T-helper 2 cell (primary cell): ENCODE measurements at regions not wholly inside any gene's neighbourhood (a gene's known extent, or its start where the extent isn't known, plus 50 kb on each side); places are given as distances from the start of the nearest gene placed in this dataset.

ENCODE experiments used
- DNase-seq, 5 experiments: peaks; one replicate each; pipeline versions ENCODE4 v3.0.0 to v3.0.0-alpha.2; 2012 to 2022

DNA sequence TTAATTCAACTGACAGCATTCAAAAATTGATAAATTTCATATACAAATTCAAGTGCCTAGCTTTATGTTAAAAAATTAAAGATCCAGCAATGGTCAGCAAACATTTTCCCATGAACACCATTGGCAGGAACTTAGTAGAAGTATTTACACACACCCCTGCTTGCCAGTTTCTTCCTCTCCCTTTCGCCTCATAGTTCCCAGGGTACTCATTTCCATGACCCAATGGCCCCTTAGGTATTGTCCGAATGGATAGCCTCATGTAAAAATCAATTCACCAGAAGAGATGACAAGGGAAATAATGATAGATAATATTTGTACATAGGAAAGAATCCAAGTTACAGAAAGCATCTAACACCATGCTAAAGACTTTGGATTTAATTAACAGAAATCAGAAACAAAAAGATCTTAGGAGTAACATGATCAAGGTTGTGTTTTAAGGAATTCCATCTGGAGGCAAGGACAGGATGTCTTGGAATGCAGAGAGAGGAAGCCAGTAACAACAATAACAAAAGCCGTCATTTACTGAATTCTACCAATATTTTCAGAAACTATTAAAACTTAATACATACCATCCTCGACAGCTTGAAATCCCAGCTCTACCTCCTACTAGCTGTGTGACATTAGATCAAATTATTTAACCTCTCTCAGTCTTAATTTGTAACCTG lies 423.0 kb downstream of the IRS1 start:
- DNase-seq = no peak

DNA sequence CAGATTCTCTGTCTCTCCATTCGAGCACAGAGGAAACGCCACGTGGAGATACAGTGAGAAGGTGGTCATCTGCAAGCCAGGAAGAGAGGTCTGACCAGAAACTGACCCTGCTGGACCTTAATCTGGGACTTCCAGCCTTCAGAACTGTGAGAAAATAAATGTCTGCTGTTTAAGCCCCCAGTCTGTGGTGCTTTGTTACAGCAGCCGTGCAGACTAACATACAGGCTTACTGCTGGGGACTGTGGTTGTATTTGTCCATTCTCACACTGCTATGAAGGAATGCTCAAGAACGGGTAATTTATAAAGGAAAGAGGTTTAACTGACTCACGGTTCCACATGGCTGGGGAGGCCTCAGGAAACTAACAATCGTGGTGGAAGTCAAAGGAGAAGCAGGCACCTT lies 432.7 kb downstream of the IRS1 start:
- DNase-seq = no peak

DNA sequence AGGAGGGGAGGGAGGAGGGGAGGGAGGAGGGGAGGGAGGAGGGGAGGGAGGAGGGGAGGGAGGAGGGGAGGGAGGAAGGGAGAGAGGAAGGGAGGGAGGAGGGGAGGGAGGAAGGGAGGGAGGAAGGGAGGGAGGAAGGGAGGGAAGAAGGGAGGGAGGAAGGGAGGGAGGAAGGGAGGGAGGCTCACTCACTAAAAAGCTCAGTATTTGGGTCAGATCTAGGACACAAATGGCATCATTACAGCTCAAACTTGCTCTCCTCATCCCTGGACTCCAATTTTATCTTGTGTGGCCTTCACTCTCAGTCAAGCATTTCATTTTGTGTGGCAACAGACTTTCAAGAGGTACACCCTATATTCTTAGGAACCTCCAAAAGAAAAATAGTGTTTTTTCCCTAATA lies 435.4 kb downstream of the IRS1 start:
- DNase-seq = no peak

DNA sequence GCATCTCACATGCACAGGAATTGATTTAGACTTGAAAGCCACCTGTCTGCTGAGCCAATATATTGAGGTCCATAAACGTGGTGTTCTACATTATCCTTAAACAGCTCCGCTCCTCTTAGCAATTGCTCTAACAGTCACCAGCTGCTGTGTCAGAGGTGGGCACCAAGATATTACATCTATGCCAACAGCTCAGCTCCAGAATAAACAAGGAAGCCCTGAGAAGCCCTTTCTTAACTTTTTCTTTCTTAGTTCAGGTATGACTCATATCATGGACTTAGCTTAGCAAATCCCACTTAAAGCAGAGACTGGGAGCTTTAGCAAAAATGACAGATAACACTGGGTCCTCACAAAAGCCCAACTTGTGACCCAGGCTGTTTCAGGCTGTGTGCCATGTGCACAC lies 436.6 kb downstream of the IRS1 start:
- DNase-seq = no peak

DNA sequence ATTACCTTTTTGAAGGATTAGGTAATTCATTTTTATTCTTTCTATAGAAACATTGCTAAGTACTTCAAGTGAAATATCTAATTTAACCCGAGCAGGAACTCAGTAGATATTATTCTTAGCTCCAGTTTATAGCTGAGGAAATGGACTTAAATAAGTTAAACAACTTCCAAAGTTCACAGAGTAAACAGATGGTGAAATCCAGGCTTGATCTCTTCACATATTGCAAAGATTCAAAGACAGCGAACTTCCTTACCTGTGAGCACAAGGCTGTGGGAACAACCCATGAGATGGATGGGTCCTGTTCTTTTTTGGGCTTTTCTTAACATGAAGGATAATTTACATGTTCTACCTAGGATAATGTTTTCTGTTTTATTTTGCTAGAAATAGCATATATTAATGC lies 439.0 kb downstream of the IRS1 start:
- no peak for DNase-seq

DNA sequence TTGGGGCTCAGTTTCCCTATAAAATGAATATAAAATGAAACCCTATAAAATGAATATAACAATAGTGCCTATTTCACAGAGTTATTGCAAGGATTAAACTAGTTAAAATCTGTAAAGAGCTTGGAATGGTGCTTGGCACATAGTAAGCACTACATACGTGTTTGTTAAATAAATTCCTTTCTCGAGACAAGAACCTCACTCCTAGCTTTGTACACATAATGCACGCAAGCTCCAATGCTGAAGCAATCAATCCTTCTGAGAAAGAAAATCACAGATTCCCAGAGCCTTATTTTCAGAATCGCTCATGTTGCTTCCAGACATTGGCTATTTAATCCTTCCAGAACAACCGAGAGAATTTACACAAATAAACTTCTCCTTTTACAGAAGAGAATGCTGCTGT lies 440.9 kb downstream of the IRS1 start:
- DNase-seq = no peak

DNA sequence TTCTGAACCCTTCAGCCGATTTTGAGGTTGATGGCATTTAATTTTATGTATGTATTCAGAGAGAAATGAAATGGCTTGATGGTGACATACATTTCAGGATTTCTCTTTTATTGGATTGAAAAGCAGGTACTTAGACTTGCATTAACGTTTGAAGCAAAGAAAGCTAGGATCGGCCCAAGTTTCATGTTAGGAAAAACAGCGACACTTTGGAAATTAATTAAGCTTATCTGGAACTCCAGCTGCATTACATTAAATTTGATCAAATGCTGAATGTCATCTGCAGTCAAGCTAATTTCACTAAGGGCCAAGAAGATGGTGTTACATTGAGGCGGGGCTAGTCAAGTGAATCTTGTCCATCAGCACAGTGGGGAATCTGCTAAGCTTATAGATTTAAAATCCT lies 441.8 kb downstream of the IRS1 start:
- DNase-seq = no peak

DNA sequence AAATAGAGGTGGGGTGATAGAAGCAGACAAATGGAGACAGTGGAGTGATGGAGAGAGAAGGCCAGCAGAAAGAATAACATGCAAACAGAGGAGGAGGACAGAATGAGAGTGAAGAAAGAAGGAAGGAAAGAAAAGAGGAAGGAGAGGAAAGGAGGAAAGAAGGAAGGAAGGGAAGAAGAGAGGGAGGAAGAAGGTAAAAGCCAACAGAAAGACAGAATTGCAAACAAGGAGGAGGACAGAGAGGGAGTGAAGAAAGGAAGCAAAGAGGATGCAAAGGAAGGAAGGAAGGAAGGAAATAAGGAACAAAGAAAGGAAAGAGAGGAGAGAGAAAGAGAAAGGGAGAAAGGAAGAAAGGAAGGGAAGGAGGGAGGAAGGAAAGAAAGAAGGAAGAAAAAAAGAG lies 444.0 kb downstream of the IRS1 start:
- DNase-seq = no peak

DNA sequence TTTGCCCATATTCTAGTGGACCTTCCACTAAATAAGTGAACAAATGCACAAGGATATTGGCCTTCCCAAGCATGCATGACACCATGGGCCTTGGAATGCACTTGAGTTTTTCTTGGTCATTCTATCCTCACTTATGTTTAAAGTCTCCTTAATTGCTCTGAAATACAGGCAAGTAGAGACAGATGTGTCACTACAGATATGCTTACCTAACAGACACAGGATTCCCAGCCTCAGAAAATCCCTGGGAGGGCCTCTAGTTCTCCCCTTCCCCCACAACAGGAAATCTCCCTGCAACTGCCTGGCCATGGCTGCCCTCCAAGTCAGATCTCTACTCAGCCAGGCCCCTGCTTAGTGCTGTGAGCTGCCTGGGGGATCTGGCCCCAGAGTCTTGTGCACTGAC lies 445.2 kb downstream of the IRS1 start:
- no peak for DNase-seq

DNA sequence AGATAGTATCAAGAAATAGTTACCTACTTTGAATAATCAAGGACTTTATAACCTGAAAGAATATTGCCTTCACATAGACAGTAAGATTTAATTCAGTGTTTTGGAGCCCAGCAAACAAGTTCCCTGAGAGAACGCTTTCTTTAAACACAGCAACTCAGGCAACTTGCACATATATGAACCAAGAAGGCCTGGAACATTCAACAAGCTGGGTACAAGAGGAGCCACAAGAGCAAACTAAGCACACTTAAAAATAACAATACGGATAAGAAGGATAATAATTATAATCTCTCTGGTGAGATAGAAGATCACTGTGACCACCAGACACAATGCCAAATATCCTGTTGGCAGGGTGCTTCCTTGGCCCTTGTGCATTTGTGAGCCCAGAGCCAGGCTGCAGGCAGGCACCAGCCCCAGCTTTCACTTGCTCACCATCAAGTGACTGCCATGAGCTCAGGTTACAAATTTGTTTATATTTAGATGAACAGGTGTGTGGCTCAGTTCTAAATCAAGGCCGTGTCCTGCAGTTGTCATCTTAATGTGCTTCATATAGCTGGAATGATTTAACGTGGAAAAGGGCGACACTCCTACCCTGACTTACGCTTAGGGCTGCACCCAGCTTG lies 446.6 kb downstream of the IRS1 start:
- no peak for DNase-seq

DNA sequence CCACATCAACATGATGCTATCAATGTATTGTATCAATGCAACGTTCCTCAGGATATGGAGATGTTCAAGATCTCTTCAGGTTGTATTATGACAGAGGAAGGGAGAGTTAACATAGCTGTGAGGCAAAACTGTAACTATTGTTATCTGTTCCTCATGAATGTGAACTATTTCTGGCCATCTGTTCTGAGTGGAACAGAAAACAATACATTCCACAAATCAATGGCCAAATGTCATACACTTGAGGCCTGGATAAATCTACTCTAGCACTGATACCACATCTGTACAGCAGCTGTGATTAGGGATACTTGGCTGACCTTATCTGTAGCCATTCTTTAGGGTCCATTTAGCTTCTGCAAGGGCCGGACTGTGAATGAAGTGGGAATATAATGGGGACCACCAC lies 447.9 kb downstream of the IRS1 start:
- no peak for DNase-seq

DNA sequence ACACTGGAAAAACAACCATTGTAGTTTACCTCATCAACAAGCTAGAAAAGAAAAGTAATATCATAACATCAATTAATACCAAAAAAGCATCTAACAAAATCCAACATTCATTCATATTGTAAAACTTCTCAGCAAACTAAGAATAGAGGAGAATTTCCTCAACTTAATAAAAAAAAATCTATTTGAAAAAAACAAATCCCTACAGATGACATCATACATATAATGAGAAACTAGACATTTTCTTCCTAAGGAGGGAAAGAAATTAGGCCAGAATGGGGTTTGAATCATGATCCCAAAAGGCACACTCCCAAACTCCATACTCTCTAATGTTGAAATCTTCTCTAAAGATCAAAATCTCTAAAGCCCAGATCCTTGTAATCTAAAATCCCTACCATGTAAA lies 460.0 kb downstream of the IRS1 start:
- DNase-seq = no peak

DNA sequence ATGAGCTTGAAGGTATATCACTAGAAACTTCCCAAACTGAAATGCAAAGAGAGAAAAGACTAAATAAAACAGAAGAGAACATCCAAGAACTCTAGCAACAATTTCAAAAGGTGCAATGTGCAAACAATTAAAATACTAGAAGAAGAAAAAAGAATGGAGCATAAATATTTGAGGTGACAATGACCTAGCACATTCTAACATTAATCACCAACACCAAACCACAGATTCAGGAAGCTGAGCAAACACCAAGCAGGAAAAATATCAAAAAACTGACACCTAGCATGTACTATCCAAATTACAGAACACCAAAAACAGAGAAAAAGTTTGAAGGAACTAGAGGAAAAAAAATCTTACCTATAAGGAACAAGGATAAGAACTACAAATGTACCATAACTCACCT lies 460.8 kb downstream of the IRS1 start:
- DNase-seq = no peak

DNA sequence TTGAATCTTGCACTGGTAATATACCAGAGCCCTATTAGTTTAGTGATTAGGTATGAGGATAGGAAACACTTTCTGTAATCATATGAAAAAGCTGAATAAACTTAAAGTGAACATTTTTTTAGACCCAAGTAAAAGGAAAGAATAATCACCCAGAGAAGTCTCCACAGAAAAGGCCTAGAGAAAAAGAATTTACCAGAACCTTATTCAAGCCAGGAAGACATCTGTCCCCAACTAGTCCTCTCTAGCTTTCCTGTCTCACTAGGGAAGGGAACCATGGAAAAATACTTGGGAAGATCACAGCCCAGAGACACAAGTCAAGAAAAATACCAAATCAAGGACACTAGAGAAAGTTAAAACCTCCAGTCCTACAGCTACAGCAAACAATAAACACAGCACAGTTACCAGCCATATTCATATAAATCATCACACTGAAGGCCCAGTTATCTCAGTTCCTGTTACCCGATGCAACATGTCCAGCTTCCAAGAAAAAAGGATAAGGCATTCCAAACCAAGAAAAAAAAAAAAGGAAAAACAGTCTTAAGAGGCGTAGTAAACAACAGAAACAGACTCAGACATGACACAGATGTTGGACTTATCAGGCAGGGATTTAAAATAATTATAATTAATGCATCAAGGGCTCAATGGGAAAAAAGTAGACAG lies 461.5 kb downstream of the IRS1 start:
- no peak for DNase-seq

DNA sequence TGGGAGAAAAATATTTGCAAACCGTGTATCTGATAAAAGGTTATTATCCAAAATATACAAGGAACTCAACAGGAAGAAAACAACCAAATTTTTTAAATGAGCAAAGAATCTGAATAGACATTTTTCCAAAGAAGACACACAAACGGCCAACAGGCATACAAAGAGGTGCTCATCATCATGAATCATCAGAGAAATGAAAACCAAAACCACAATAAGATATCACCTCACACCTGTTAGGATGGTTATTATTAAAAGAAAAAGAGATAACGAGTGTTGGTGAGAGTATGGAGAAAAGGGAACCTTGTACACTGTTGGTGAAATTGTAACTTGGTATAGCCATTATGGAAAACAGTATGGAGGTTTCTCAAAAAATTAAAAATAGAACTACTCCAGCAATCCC lies 463.3 kb downstream of the IRS1 start:
- no peak for DNase-seq

DNA sequence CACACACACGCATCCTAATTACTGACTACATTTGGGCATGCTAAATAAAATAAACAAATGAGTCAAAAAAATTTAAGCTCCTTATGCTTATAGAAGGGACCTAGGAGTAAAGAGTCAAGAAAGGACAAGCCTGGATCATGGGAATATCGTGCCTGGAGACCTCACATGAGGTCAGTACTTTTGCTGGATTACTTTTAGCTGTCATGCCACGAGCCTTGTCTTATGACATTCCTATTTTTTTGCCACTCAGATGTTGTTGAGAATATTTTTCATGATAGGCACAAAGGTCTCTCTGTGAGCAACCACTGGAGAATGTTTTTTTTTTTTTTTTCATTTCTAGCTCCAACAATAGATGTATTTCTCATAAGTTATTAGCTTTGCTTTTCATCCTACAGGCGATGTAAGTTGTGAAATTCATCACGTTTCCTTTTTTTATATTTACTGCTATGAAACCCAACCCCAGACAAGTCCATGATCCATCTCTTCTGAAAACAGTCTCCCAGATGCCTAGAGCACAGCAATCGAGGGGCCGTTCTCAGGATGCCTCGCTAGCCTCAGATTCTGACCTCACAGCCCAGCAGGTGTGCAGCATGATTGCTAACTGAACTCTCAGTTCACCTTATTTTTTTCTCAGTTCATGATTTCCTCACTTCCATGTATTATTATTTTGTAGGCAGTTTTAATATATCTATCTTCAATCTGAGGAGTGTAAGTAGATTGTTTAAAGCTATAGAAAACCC lies 464.5 kb downstream of the IRS1 start:
- DNase-seq = no peak

DNA sequence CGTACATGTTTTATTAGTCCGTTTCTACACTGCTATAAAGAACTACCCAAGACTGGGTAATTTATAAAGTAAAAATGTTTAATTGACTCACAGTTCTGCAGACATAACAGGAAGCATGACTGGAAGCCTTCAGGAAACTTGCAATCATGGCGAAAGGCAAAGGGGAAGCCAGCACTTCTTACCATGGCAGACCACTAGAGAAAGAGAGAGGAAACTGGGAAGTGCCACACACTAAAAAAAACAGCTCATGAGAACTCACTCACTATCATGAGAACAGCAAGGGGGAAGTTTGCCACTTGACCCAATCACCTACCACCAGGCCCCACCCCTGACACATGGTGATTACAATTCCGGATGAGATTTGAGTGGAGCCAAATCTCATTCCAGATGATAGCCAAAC lies 466.2 kb downstream of the IRS1 start:
- no peak for DNase-seq

DNA sequence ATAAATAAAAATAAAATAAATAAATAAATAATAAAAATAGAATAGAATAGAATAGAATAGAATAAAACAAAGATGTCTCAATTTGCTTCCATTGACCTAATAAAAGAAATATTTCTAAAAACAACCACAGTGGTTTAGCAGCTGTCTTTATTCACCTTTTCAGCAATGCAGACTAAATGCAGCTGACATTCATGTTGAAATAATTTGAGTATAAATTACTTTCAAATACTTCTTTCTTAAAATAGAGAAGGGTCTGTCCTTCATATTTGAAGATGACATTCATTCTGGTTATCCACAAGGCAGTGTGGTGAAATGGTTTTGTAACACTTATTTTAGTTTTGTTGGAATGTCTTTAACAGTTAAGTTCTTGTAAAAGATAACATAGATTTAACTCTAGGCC lies 469.4 kb downstream of the IRS1 start:
- no peak for DNase-seq

DNA sequence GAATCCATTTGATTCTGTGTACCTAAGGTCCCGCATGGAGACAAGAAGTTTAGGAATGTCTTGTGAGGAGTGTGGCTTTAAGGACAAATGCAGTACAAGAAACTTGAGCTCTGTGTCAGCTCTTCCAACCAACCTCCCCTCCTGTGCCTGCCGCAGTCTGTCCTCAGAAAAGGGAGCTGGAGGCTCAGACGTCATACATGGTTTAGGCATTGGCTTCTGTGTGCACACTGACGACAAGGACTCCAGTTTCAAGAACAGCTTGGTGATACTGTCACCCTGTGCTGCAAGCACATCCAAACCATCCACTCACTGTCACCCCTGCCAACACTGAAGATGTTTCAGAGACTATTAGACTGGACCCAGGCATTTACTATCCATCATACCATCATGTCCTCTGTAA lies 470.4 kb downstream of the IRS1 start:
- DNase-seq = no peak

DNA sequence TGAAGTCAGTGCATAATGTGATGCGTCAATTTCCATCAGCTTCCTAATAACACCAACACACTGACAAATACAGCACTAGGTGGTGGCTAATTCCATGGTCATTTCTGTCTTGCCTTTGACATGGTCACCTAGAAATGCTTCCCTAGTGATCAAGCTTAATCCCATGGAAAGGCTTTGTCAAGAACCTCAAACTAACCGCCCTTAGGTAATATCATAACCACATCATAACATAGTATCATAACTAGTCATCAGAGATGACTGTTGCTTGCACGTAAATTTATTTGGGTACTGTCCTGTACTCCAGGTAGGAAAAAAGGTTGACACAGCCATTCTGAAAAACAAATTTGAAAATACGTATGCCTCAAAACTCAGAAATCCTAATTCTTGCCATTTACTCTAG lies 471.8 kb downstream of the IRS1 start:
- DNase-seq = no peak

DNA sequence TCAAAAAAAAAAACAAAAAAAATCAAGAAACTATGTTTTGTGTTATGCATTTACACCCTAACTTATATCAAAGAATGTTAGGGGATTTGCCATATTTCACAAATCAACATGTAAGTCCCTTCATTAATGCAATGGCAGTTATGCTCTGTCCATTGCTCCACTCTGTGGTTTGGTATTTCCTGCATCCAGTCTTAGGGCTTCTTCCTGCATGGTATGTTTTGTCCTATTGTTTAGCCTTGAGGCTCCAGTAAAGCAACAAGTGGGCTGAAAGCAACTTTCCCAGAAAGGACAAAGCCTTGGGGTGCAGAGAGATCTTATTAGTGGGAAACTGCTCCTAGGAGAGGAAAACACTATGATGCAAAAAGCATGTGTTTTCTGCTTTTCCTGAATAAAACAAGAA lies 474.1 kb downstream of the IRS1 start:
- DNase-seq = no peak

DNA sequence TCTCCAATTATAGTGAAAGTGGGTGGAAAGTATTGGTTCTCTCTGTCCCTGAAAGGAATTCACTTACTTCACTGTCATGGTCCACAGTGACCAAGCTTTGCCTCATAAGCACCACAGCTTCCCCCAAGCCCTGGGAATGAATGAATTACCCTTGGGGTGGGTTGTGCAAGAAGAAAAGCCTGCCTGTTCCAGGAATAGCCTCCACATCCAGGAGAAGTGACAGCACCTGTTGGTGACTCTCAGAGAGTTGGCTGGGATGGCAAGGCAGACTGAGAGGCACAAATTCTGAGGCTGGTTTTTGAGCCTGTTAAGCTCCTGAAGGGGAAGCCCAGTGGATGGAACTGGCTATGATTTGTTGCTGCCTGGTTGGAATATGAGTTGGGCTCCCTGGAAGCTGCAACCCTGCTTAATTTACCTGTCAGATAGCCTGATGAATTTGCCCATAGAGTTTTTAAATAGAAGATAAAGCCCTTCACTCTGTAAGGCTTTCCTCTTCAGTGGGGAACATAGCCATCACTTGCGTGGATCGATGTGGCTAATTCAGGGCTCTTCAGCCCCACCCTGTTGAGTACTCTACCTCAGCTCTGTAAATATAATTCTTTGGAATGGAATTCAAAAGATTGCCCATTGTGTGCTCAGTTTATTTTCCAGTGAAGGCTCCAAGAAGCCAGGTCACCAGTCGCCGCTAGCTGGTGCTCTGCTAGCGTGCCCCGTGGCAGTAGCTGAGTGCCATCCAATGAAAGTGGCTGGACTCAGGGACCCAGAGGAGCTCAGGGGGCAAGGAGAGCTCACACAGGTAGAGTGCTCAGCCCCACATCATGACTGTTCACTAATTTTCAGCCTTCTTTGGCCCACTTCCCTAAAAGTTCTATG lies 479.3 kb downstream of the IRS1 start:
- DNase-seq = no peak

DNA sequence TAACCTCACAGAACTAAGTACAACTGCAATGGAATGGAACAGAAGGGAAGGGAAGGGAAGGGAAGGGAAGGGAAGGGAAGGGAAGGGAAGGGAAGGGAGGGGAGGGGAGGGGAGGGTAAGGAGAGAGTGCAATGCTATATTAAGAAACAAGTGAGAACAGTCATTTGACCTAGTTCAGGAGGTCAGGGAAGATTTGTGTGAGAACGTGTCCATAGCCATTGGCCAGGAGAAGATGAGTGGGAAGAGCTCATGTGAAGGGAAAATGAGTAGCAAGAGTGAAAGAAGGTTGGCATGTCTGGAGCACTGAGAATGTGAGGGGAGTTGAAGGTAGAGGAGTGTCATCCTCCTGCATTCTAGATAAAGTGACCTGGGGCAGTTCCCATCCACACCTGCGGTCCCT lies 481.6 kb downstream of the IRS1 start:
- no peak for DNase-seq
